ENCODE measurements at regions not wholly inside any gene's neighbourhood (a gene's known extent, or its start where the extent isn't known, plus 50 kb on each side); places are given as distances from the start of the nearest gene placed in this dataset.

GRCh38 chr13:99863789-99864626 lies 107.6 kb downstream of the ZIC5 start:
- DNase-seq: no peak
- intact Hi-C loops (cut with DNase I): no loop called here
- Histone ChIP-seq H3K4me3 (no peak overlapping the region), H3K36me3 (no peaks in the 10 kb centered on the region), H3K27me3 (no peaks in the 10 kb centered on the region), H3K27ac (no peak overlapping the region), H3K9me3 (no peaks in the 10 kb centered on the region), H3K4me1 (ENCODE audit: insufficient read depth) (no peaks in the 10 kb centered on the region)
- WGBS, 3 donors: 82 to 83% (median 82%) methylated on average over 14 of the region's 14 CpGs
- TF ChIP-seq POLR2A (IDR thresholded peaks at IDR 0.05) (no peak), EP300 (IDR thresholded peaks at IDR 0.05) (no peak), CTCF (IDR thresholded peaks at IDR 0.05) (no peak)

DNA sequence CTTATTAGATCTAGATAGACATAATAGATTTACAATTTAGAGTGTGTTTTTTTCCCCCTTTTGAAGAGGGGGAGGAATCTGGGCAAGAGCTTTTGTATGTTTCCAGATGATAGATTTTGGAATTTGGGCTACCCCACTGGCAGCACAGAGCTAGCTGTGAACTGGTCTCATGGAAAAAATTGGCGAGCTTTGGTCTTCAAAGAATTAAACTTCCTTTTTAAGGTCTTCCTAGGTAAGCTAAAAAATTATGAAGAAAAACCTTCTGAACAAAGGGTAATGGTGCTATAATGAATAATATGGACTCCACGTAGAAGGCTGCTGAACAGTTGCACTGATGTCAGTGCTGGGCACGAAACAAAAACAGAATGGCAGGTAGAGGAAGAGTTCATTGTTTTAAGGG lies 109.3 kb downstream of the ZIC5 start:
- Histone ChIP-seq H3K4me3 (no peak overlapping the region), H3K36me3 (no peaks in the 10 kb centered on the region), H3K4me1 (ENCODE audit: insufficient read depth) (no peaks in the 10 kb centered on the region), H3K27ac (no peak overlapping the region), H3K9me3 (no peaks in the 10 kb centered on the region), H3K27me3 (no peaks in the 10 kb centered on the region)
- no peak for DNase-seq
- intact Hi-C loops (cut with DNase I): no loop called here
- TF ChIP-seq POLR2A (IDR thresholded peaks at IDR 0.05) (no peak), EP300 (IDR thresholded peaks at IDR 0.05) (no peak), CTCF (IDR thresholded peaks at IDR 0.05) (no peak)
- 92 to 95% (median 93%) methylated on average over 3 of the region's 3 CpGs for WGBS, 3 donors

GRCh38 chr13:99861771-99862170 lies 109.8 kb downstream of the ZIC5 start:
- WGBS, 3 donors: 72 to 75% (median 73%) methylated on average over 2 of the region's 2 CpGs
- H3K27me3 ChIP-seq: no peaks in the 10 kb centered on the region
- DNase-seq: no peak
- no peaks in the 10 kb centered on the region for H3K4me1 ChIP-seq (ENCODE audit: insufficient read depth)
- no peak for TF ChIP-seq CTCF (IDR thresholded peaks at IDR 0.05)
- TF ChIP-seq POLR2A (IDR thresholded peaks at IDR 0.05): no peak
- TF ChIP-seq EP300 (IDR thresholded peaks at IDR 0.05): no peak
- intact Hi-C loops (cut with DNase I): no loop called here
- H3K9me3 ChIP-seq: no peaks in the 10 kb centered on the region
- H3K36me3 ChIP-seq: no peaks in the 10 kb centered on the region
- H3K4me3 ChIP-seq: no peak overlapping the region
- no peak overlapping the region for H3K27ac ChIP-seq

DNA sequence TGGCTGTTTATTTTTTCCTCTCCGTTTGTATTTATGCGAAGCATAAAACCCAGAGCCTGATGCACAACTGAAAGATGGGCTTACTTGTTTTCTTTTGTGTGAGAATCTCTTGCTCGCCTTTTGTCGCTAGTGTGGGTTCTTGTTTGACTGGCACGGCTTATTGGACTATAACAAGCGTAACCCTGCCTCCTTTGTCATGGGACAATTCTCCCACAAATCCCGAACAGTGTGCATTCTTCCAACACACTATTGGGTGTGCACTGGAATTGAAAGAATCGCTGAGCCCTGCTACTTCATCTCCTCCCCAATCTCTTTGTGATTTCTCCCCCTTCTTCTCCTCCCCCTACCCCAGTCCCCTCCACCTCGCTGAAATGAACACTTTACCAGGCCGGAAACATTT lies 110.8 kb downstream of the ZIC5 start:
- H3K36me3 ChIP-seq: no peaks in the 10 kb centered on the region
- DNase-seq: no peak
- intact Hi-C loops (cut with DNase I): no loop called here
- WGBS, 3 donors: 85 to 88% (median 87%) methylated on average over 10 of the region's 10 CpGs
- H3K27me3 ChIP-seq: no peaks in the 10 kb centered on the region
- no peak for TF ChIP-seq POLR2A (IDR thresholded peaks at IDR 0.05)
- H3K4me3 ChIP-seq: no peak overlapping the region
- no peaks in the 10 kb centered on the region for H3K4me1 ChIP-seq (ENCODE audit: insufficient read depth)
- H3K9me3 ChIP-seq: no peaks in the 10 kb centered on the region
- no peak overlapping the region for H3K27ac ChIP-seq
